ENCODE measurements at regions not wholly inside any gene's neighbourhood (a gene's known extent, or its start where the extent isn't known, plus 50 kb on each side); places are given as distances from the start of the nearest gene placed in this dataset.
A peak's percentile ranks its signal among the peaks of the same experiment; 100 is the strongest.

- peak; percentile 14 for DNase-seq (ENCODE audit: low spot score)
Observed at GRCh38 chr15:69628256-69629093, 175.9 kb downstream of the RPLP1 start.

GRCh38 chr15:69629631-69630161 is 177.1 kb downstream of the RPLP1 start:
- peak; percentile 9 for DNase-seq (ENCODE audit: low spot score)

DNA sequence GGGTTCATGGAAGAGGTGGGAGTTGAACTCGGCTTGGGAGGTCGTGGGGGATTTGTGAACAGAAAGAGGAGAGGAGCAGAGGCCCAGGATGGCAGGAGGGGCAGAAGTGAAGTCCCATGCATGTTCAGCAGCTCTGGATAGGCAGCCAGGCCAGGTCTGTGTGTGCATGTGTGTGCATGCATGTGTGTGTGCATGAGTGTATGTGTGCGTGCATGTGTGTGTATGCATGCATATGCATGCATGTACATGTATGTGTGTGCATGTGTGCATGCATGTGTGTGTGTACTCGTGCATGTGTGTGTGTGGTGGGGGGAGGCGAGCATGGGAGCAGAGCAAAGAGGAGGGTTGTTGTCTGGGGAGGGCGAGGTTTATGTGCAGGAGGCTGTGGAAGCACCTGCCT is 178.4 kb downstream of the RPLP1 start:
- no peak for DNase-seq (ENCODE audit: low spot score)

DNA sequence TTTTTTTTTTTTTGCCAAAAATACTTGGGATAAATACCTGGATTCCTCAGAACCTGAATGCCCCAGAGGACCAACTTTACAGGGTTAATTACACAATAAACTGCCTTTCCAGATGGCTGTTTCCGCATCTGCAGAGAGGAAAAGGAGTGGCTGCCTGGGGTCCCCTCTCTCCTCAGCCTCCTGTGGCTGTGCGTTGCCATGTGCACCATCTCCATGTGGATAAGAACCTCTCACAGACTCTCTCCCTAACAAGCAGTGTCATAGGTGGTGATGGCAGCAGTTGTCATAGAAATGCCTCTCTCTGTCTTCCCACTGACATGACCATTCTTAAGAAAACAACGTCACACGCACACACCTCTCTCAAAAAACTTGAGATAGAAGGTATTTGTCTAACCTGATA is 179.4 kb downstream of the RPLP1 start:
- no peak for DNase-seq (ENCODE audit: low spot score)

GRCh38 chr15:69634860-69635259 is 182.2 kb downstream of the RPLP1 start:
- no peak for DNase-seq (ENCODE audit: low spot score)

- DNase-seq (ENCODE audit: low spot score), result no peak
Observed at GRCh38 chr15:69636169-69636915, 183.7 kb downstream of the RPLP1 start.

GRCh38 chr15:69637818-69638217 is 185.2 kb downstream of the RPLP1 start:
- no peak for DNase-seq (ENCODE audit: low spot score)

GRCh38 chr15:69643476-69643875 is 190.9 kb downstream of the RPLP1 start:
- peak; percentile 11 for DNase-seq (ENCODE audit: low spot score)

DNA sequence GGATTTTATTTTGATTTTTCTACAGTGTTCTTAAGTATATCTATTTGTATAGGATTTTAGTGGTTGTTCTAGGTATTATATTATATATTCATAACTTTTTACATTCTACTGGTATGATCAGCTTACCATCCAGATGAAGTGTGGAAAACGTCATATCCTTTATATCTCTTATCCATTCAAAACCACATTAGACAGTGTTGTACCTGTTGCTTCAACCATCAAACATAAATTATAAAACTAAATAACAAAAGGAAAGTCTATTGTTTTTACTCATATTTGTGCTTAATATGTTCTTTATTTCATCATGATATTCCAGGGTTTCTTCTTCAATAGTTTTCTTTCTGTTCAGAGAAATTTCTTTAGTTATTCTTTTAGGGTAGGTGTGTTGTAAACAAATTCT is 191.4 kb downstream of the RPLP1 start:
- DNase-seq (ENCODE audit: low spot score), result no peak

DNA sequence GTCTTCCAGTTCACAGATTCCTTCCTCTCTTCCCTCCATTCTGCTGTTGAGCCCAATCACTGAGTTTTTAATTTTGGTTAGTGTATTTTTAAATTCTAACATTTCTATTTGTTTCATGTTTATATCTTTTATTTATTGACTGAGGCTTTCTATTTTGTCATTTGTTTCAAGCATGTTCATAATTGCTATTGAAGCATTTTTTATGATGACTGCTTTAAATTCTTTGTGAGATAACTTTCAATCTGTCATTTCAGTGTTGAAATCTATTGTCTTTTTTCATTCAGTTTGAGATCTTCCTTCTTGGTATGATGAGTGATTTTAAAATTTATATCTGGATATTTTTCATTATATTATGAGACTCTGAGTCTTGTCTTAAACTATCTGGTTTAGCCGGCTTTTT is 192.3 kb downstream of the RPLP1 start:
- DNase-seq (ENCODE audit: low spot score), result no peak

GRCh38 chr15:69647142-69647513 is 194.5 kb downstream of the RPLP1 start:
- no peak for DNase-seq (ENCODE audit: low spot score)

- peak; percentile 47 for DNase-seq (ENCODE audit: low spot score)
Observed at GRCh38 chr15:69648212-69648611, 195.6 kb downstream of the RPLP1 start.

DNA sequence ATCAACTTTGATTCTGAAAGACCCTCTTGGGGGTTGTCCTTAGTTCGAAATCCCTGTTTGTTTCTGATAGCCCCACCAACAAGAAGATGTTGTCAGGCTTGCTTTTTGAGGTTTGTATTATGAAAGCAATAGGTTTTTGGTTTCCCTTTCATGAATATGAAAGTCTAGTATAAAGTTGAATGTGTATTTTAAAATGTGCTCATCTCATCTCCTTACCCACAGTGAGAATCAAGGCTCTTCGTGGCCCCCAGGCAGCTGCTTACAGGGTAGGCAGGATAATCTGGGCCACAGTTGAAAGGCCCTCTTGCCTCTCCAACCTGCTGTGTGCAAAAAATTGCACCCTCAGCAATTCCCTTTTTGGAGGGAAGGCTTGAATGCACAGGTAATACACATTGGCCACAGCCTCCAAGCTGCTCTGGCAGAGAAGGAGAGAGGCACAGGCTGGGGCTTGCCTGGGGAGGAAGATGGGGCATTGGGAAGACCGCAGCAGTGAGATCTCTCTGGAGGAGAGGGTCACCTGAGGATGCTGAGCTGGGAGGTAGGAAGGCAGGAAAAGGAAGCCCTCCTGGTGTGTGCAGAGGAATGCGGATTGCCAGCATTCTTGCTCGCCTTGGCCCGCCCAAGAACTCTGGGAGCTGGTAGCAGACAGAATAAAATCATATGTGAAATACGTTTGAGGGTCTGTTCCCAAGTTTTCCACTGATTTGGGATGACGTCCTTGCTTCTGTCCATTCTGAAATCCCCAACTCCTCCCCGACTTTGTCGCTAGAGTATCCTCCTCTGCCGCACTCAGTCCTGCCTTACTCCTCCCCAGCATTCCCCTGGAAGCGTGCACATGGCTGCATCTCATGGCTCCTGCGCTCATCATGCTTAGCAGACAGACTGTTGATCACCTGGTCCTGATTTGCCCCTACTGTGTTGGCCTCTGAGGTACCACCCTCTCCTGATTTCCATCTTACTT is 196.4 kb downstream of the RPLP1 start:
- DNase-seq (ENCODE audit: low spot score), result peak; percentile 41

DNA sequence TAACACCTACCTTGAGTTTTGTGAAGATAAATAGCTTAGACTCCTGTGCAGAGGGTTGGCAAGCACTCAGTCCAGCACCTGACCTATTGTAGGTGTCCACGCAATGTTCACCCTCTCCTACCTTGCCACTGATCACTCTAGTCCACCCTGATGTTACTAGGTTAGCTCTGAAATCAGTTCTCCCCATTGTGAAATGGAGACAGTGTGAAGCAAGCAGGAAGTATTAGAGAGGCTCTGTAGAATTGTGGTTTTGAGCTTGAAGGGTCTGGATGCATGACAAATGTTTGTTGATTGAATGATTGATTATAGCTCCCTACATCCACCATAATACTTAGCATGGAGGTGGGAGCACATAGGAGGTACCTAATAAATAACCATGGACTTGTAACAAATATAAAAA is 199.7 kb downstream of the RPLP1 start:
- DNase-seq (ENCODE audit: low spot score), result no peak

DNA sequence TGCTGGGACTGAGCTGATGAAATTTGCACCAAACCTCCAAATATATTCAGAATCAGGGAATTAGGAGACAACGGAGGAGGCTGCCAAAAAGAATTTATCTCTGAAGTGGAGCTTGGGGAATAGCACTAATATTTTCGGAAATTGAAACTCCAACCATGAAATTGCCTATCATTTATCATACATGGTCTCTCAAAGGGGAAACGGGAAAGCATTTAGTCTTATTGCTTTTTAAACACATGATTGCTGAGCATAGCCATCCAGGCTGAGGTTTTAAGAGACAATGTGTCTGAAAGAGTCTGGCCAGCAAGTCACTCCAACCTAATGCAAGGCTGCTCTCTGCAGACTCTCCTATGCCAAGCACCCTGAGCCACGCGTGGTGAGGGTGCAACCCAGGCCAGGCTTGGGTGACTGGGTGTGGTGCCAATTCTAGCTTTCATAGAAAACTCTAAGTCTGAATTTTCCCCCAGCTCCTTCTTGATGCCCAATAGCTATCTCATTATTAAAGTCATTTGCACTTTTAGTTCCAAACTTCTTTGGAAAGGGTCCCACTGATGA is 200.2 kb downstream of the RPLP1 start:
- peak; percentile 20 for DNase-seq (ENCODE audit: low spot score)

DNA sequence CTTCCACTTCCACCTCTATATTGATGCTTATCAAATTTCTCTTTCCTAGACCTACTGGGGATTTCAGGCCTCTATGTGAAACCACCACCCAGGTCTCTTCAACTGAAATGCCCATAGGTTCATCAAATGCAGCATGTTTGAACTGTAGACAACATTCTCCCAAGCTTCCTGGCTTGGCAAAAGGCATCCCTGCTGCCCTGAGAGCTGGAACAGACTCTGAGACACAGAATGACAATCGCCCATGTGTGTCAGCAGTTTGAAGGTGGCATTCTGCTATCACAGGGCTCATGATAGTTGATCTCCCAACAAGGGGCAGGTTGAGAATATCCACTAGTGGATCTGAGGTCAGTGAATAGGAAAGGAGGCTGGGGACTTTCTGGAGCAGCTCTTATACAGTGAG is 200.7 kb downstream of the RPLP1 start:
- DNase-seq (ENCODE audit: low spot score), result no peak

DNA sequence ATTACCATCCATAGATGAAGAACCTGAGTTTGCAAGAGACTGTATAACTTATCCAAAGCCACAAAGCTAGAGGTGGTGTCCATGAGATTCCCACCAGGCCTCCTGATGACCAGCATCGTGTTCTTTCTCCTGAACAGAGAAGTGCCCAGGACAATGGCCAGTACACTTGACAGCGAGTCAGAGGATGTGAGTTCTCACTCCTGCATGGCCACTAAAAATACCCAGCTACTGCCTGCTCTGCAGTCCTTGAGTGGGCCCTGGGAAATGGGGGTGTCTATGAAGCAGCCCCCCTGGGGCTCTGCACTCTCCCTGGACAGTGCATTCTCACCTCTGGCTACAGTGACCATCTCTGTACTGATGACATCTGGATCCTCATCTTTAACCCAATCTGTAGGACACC is 201.2 kb downstream of the RPLP1 start:
- DNase-seq (ENCODE audit: low spot score), result no peak

DNA sequence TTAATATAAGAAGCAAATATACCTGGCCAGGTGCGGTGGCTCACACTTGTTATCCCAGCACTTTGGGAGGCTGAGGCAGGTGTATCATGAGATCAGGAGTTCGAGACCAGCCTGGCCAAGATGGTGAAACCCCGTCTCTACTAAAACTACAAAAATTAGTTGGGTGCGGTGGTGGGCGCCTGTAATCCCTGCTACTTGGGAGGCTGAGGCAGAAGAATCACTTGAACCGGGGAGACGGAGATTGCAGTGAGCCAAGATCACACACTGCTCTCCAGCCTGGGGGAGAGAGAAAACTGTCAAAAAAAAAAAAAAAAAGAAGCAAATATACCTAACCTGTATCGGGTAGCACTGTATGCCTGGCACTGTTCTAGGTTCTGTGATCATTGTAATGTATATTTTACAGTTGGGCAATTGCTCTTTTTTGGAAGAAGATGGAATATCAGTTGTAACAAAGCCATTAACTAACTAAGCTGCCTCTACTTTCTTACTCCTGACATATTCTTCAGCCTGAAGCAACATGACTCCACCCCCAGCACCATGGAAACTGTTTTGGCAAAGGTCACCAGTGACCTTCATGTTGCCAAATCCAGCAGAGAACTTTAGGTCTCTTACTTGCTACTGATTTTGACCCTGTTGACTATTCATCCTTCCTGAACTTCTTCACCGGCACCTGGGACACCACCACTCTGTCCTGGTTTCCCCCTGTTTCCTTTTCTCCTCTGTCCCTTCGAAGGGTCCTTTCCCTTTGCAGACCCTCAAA is 203.8 kb downstream of the RPLP1 start:
- DNase-seq (ENCODE audit: low spot score), result peak; percentile 17

- DNase-seq (ENCODE audit: low spot score), result no peak
Observed at GRCh38 chr15:69657626-69658025, 205.0 kb downstream of the RPLP1 start.

DNA sequence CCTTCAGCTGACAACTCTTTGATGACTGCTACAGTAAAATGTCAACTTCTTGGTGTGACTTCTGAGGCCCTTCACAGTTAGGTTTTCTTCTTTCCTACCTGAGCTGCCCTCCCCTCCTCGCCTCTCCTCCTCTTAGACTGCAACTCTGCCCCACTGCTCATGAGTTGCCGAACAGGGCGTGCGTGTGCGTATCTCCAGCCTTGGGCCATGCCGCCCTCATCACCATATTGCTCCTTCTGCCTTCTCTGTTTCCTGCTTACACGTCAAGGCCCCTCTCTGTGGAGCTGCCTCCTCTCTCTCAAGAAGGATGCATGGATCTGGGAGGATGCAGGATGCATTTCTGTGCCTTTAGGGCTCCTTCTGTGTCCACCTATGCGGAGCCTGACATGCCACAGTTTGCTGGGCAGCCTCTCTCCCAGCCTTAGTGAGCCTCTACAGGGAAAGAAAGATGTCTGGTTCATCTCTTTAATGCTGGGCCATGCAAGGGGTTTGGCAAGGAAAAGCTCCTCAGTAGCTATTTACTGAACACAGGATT is 205.9 kb downstream of the RPLP1 start:
- DNase-seq (ENCODE audit: low spot score), result peak; percentile 27

Data from ecto neural progenitor cell (in vitro differentiated cells).